ENCODE measurements at regions not wholly inside any gene's neighbourhood (a gene's known extent, or its start where the extent isn't known, plus 50 kb on each side); places are given as distances from the start of the nearest gene placed in this dataset.

GRCh38 chr10:2137549-2138174 is 400.3 kb upstream of the ADARB2 start:
- Histone ChIP-seq H3K27me3 (replicated peaks in 1 of 7) (peaks cover 0 to 10% (median 0%) of the 10 kb centered on the region in 7 donors), H3K9me3 (peaks cover 0 to 4% (median 0%) of the 10 kb centered on the region in 8 donors), H3K4me3 (no peak overlapping the region), H3K27ac (no peak overlapping the region), H3K4me1 (no peaks in the 10 kb centered on the region), H3K36me3 (no peaks in the 10 kb centered on the region)
- intact Hi-C loops (cut with DNase I; ENCODE audit: low total_unique reads) = no loop called here
- TF ChIP-seq POLR2AphosphoS5 (IDR thresholded peaks at IDR 0.05) (no peak), CTCF (IDR thresholded peaks at IDR 0.05 in 8 of 11, conservative IDR thresholded peaks at IDR 0.05 in 3 of 11) (peak in 2 of 11 experiments; percentile 45)
- DNase-seq = no peak
- 80 to 88% (median 84%) methylated on average over 4 of the region's 4 CpGs for WGBS, 5 donors

- H3K27ac ChIP-seq = no peak overlapping the region
- TF ChIP-seq POLR2AphosphoS5 (IDR thresholded peaks at IDR 0.05) = no peak
- TF ChIP-seq POLR2A (IDR thresholded peaks at IDR 0.05) = no peak
- WGBS, 5 donors = 65 to 77% (median 67%) methylated on average over 10 of the region's 10 CpGs
- no peaks in the 10 kb centered on the region for H3K4me1 ChIP-seq
- no peak for DNase-seq
- no peak overlapping the region for H3K4me3 ChIP-seq
- intact Hi-C loops (cut with DNase I; ENCODE audit: low total_unique reads) = no loop called here
- H3K27me3 ChIP-seq (replicated peaks in 1 of 7) = no peaks in the 10 kb centered on the region
- H3K36me3 ChIP-seq = no peaks in the 10 kb centered on the region
- peaks cover 0 to 6% (median 0%) of the 10 kb centered on the region in 8 donors for H3K9me3 ChIP-seq
Observed at GRCh38 chr10:2130705-2131305, 393.5 kb upstream of the ADARB2 start.

- Histone ChIP-seq H3K4me3 (no peak overlapping the region), H3K9me3 (peaks cover 0 to 6% (median 0%) of the 10 kb centered on the region in 8 donors), H3K27ac (no peak overlapping the region), H3K27me3 (replicated peaks in 1 of 7) (no peaks in the 10 kb centered on the region), H3K4me1 (no peaks in the 10 kb centered on the region), H3K36me3 (no peaks in the 10 kb centered on the region)
- intact Hi-C loops (cut with DNase I; ENCODE audit: low total_unique reads) = no loop called here
- DNase-seq = no peak
- no peak for TF ChIP-seq POLR2A (IDR thresholded peaks at IDR 0.05)
- TF ChIP-seq CTCF (IDR thresholded peaks at IDR 0.05 in 8 of 11, conservative IDR thresholded peaks at IDR 0.05 in 3 of 11) = no peak
- TF ChIP-seq POLR2AphosphoS5 (IDR thresholded peaks at IDR 0.05) = no peak
- 87 to 93% (median 91%) methylated on average over 3 of the region's 3 CpGs for WGBS, 5 donors
Observed at GRCh38 chr10:2128991-2129390, 391.7 kb upstream of the ADARB2 start.

- H3K27ac ChIP-seq = no peak overlapping the region
- no peak for TF ChIP-seq POLR2A (IDR thresholded peaks at IDR 0.05)
- TF ChIP-seq POLR2AphosphoS5 (IDR thresholded peaks at IDR 0.05) = no peak
- TF ChIP-seq CTCF (IDR thresholded peaks at IDR 0.05 in 8 of 11, conservative IDR thresholded peaks at IDR 0.05 in 3 of 11) = no peak
- no peak for DNase-seq
Observed at GRCh38 chr10:2124135-2124534, 386.8 kb upstream of the ADARB2 start.

More at GRCh38 chr10:2124135-2124534, 386.8 kb upstream of the ADARB2 start:
- no peaks in the 10 kb centered on the region for H3K4me1 ChIP-seq
- H3K4me3 ChIP-seq = no peak overlapping the region
- no peaks in the 10 kb centered on the region for H3K27me3 ChIP-seq (replicated peaks in 1 of 7)
- no peaks in the 10 kb centered on the region for H3K36me3 ChIP-seq
- intact Hi-C loops (cut with DNase I; ENCODE audit: low total_unique reads) = no loop called here
- WGBS, 5 donors = 81 to 89% (median 83%) methylated on average over 11 of the region's 11 CpGs
- H3K9me3 ChIP-seq = no peaks in the 10 kb centered on the region

Measured in spleen (tissue), 11 donors.